ENCODE measurements at regions not wholly inside any gene's neighbourhood (a gene's known extent, or its start where the extent isn't known, plus 50 kb on each side); places are given as distances from the start of the nearest gene placed in this dataset.
A peak's percentile ranks its signal among the peaks of the same experiment; 100 is the strongest.

DNA sequence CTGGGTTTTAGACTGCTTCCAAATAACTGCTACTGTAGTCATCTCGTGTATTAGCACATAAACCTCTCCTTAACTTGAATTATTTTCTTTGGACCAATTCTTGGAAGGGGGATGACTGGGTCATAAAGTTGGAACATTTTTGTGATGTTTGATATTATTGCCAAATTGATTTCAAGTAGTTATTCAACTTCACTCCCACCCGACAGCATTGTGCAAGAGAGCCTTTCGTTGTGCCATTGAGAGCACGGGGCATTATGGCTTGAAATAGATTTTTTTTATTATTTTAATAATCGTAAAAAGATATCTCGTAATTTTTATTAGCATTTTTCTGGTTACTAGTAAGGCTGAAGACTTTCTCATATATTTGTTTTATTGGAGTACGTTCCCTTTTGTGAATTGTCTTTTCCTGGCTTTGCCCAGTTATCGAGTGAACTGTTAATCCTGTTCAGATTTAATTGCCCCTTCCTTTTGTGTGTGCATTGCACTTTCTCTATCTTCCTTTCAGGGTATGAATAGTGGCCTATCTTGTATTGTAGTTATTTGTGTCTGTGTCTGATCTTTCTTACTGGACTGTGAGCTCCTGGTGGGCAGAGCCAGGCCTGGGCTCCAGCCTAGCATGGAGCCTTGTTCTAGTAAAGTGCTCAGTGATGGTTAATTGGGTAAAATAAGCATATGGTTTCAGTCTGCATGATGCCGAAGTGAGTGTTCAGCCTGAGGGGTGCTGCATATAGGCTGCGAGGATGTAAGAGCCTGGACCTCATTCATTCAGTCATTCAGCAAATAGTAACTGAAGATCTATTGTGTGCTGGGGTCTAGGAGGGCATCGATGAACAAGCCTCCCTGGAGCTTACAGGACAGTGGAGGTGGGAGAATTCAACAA is 93.5 kb upstream of the SHB start:
- H3K4me1 ChIP-seq (ENCODE audit: insufficient read depth, insufficient read length), result no peaks in the 10 kb centered on the region
- no peak overlapping the region for H3K4me3 ChIP-seq (ENCODE audit: insufficient read length, low read depth)
- H3K9ac ChIP-seq (ENCODE audit: insufficient read length, low read depth), result no peak overlapping the region
- TF ChIP-seq SUZ12 (IDR thresholded peaks at IDR 0.05; ENCODE audit: extremely low read depth, insufficient read depth, insufficient read length) (no peak), ZNF274 (IDR thresholded peaks at IDR 0.05; ENCODE audit: low read depth, low read length) (no peak), YY1 (IDR thresholded peaks at IDR 0.05; ENCODE audit: insufficient read depth, insufficient read length) (no peak)
- no peaks in the 10 kb centered on the region for H3K36me3 ChIP-seq (ENCODE audit: insufficient read depth, insufficient read length, low read length)
- DNase-seq (ENCODE audit: low read depth, low spot score), result no peak
- H3K27me3 ChIP-seq (ENCODE audit: insufficient read depth, insufficient read length), result peaks cover 20% of the 10 kb centered on the region
- no peaks in the 10 kb centered on the region for H3K9me3 ChIP-seq (ENCODE audit: insufficient read depth, low read length)

DNA sequence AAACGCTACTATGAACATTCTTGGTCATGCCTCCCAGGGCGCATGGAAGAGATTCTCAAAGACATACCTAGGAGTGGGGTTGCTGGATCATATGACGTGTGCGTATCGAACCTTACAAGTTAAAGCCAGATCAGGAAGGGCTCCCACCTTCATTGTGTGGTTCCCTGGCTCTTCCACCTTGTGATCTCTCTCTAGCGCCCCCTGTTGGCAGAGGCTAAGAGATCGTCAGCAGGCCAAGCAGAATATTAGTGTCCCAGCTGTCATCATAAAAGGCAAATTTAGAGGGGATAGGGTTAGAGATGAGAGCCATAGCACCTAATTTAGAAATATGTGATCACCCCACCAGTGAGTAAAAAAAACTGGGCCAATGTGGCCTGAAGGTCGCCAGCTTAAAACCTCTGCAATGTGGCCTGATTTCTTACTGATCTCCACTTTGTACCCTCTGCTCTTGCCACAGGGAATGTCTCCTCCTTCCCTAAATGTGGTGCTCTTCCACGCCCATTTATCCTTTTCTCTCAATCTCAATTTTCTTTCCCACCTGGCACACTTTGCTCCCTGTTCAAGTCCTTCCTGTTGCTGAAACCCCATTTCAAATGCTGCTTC is 91.7 kb upstream of the SHB start:
- TF ChIP-seq SUZ12 (IDR thresholded peaks at IDR 0.05; ENCODE audit: extremely low read depth, insufficient read depth, insufficient read length) (no peak), ZNF274 (IDR thresholded peaks at IDR 0.05; ENCODE audit: low read depth, low read length) (no peak), YY1 (IDR thresholded peaks at IDR 0.05; ENCODE audit: insufficient read depth, insufficient read length) (no peak)
- no peaks in the 10 kb centered on the region for H3K4me1 ChIP-seq (ENCODE audit: insufficient read depth, insufficient read length)
- DNase-seq (ENCODE audit: low read depth, low spot score), result peak; percentile 63
- H3K9me3 ChIP-seq (ENCODE audit: insufficient read depth, low read length), result no peaks in the 10 kb centered on the region
- H3K27me3 ChIP-seq (ENCODE audit: insufficient read depth, insufficient read length), result peaks cover 10% of the 10 kb centered on the region
- H3K9ac ChIP-seq (ENCODE audit: insufficient read length, low read depth), result no peak overlapping the region
- H3K4me3 ChIP-seq (ENCODE audit: insufficient read length, low read depth), result no peak overlapping the region
- H3K36me3 ChIP-seq (ENCODE audit: insufficient read depth, insufficient read length, low read length), result no peaks in the 10 kb centered on the region

DNA sequence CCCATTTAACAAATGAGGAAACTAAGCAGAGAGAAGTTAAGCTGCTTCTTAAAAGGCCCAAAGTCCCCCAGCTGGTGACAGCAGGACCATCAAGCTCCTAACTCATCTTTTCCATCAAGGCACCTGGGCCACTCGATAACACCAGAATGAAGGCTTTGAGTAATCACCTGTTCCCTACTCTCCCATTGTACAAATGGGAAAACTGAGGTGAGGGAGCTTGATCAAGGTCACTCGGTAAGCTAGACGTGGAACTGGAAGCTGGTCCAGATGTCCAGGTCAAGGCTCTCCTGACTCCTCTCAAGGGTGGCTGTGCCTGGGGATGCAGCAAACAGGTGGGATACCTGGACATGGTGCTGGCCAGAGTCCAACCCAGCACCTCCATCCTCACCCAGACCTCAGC is 90.6 kb upstream of the SHB start:
- H3K36me3 ChIP-seq (ENCODE audit: insufficient read depth, insufficient read length, low read length), result no peaks in the 10 kb centered on the region
- H3K27me3 ChIP-seq (ENCODE audit: insufficient read depth, insufficient read length), result peaks cover 7% of the 10 kb centered on the region
- no peak overlapping the region for H3K9ac ChIP-seq (ENCODE audit: insufficient read length, low read depth)
- no peak for DNase-seq (ENCODE audit: low read depth, low spot score)
- TF ChIP-seq ZNF274 (IDR thresholded peaks at IDR 0.05; ENCODE audit: low read depth, low read length) (no peak), SUZ12 (IDR thresholded peaks at IDR 0.05; ENCODE audit: extremely low read depth, insufficient read depth, insufficient read length) (no peak), YY1 (IDR thresholded peaks at IDR 0.05; ENCODE audit: insufficient read depth, insufficient read length) (no peak)
- H3K4me3 ChIP-seq (ENCODE audit: insufficient read length, low read depth), result no peak overlapping the region
- peaks cover 3% of the 10 kb centered on the region for H3K4me1 ChIP-seq (ENCODE audit: insufficient read depth, insufficient read length)
- no peaks in the 10 kb centered on the region for H3K9me3 ChIP-seq (ENCODE audit: insufficient read depth, low read length)

DNA sequence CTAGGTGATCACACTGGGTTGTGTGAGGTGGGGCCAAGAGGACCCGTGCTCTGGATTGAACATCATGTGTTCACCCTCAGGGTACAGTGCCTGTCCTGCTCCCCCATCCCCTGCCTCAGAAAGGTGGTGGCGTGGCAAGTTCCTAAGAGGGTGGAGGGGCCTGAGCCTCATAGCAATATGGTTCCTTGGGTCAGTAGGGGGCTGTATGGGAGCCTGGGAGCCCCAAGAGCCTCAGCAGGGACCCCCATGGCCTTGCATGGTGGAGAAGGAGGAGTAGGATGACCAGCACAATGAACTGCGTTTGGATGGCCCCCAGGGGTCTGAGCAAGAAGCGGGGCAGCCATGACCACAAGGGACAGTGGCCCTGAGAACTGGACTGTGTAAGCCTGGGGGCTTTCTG is 89.6 kb upstream of the SHB start:
- H3K27me3 ChIP-seq (ENCODE audit: insufficient read depth, insufficient read length), result peaks cover 7% of the 10 kb centered on the region
- H3K9me3 ChIP-seq (ENCODE audit: insufficient read depth, low read length), result no peaks in the 10 kb centered on the region
- no peak overlapping the region for H3K9ac ChIP-seq (ENCODE audit: insufficient read length, low read depth)
- H3K36me3 ChIP-seq (ENCODE audit: insufficient read depth, insufficient read length, low read length), result no peaks in the 10 kb centered on the region
- no peak for TF ChIP-seq SUZ12 (IDR thresholded peaks at IDR 0.05; ENCODE audit: extremely low read depth, insufficient read depth, insufficient read length)
- TF ChIP-seq YY1 (IDR thresholded peaks at IDR 0.05; ENCODE audit: insufficient read depth, insufficient read length), result no peak
- no peak for TF ChIP-seq ZNF274 (IDR thresholded peaks at IDR 0.05; ENCODE audit: low read depth, low read length)
- no peak for DNase-seq (ENCODE audit: low read depth, low spot score)
- peaks cover 6% of the 10 kb centered on the region for H3K4me1 ChIP-seq (ENCODE audit: insufficient read depth, insufficient read length)
- H3K4me3 ChIP-seq (ENCODE audit: insufficient read length, low read depth), result no peak overlapping the region

DNA sequence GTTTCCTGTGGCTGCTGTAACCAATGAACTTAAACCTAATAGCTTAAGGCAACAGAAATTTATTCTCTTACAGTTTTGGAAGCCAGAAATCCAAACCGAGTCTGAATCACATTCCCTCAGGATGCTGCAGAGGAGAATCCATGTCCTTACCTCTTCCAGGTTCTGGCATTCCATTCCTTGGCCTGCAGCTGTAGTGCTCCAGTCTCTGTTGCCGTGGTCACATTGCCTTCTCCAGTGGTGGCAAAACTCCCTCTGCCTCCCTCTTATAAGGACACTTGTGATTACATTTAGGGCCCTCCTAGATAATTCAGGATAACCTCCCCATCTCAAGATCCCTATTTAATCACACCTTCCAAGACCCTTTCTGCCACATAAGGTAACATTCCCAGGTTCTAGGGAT is 88.7 kb upstream of the SHB start:
- Histone ChIP-seq H3K4me3 (ENCODE audit: insufficient read length, low read depth) (no peak overlapping the region), H3K9me3 (ENCODE audit: insufficient read depth, low read length) (no peaks in the 10 kb centered on the region), H3K9ac (ENCODE audit: insufficient read length, low read depth) (no peak overlapping the region), H3K36me3 (ENCODE audit: insufficient read depth, insufficient read length, low read length) (no peaks in the 10 kb centered on the region), H3K27me3 (ENCODE audit: insufficient read depth, insufficient read length) (peaks cover 5% of the 10 kb centered on the region), H3K4me1 (ENCODE audit: insufficient read depth, insufficient read length) (peaks cover 6% of the 10 kb centered on the region)
- DNase-seq (ENCODE audit: low read depth, low spot score), result no peak
- TF ChIP-seq SUZ12 (IDR thresholded peaks at IDR 0.05; ENCODE audit: extremely low read depth, insufficient read depth, insufficient read length), result no peak
- no peak for TF ChIP-seq ZNF274 (IDR thresholded peaks at IDR 0.05; ENCODE audit: low read depth, low read length)
- TF ChIP-seq YY1 (IDR thresholded peaks at IDR 0.05; ENCODE audit: insufficient read depth, insufficient read length), result no peak

DNA sequence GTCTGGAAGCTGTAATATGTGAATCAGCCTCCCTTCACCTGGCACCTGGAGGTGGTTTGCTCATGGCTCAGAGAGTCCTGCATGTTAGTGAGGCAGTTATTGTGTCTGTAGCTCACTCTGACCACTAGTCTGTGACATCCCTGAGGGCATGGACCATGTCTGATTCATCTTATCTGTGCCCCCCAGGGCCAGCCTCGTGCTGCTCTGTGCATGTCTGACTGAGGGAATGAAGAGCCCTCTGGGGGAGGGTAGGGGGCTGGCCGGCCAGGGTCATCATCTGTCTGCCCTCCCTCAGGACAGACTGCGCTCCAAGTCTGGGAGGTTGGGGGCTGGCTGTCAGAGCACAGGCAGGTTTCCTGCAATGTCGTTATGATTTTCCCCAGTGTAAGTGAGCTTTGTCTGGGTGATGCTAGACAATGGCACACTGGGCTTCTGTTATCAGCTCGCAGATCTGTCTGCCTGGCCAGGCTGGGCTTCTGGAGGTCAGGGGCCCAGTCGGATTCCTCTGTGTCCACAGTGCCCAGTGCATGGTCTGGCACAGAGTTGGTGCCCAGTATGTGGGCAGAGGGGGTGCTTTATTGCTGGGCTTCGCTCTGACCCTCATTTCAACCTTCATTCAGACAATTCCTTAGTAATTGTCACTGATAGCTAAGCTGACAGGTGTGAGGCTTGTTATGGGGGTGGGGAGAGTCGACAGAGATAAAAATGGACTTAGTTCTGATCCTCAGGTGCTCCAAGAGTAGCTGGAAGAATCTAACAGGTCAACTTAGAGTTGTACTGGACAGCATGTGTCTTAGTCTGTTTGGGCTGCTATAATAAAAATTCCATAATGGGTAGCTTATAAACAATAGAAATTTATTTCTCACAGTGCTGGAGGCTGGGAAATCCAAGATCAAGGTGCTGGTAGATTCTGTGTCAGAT is 85.7 kb upstream of the SHB start:
- H3K9me3 ChIP-seq (ENCODE audit: insufficient read depth, low read length), result no peaks in the 10 kb centered on the region
- H3K4me1 ChIP-seq (ENCODE audit: insufficient read depth, insufficient read length), result peaks cover 6% of the 10 kb centered on the region
- H3K9ac ChIP-seq (ENCODE audit: insufficient read length, low read depth), result no peak overlapping the region
- DNase-seq (ENCODE audit: low read depth, low spot score), result no peak
- no peak overlapping the region for H3K4me3 ChIP-seq (ENCODE audit: insufficient read length, low read depth)
- no peaks in the 10 kb centered on the region for H3K36me3 ChIP-seq (ENCODE audit: insufficient read depth, insufficient read length, low read length)
- peaks cover 16% of the 10 kb centered on the region for H3K27me3 ChIP-seq (ENCODE audit: insufficient read depth, insufficient read length)
- TF ChIP-seq SUZ12 (IDR thresholded peaks at IDR 0.05; ENCODE audit: extremely low read depth, insufficient read depth, insufficient read length) (no peak), ZNF274 (IDR thresholded peaks at IDR 0.05; ENCODE audit: low read depth, low read length) (no peak), YY1 (IDR thresholded peaks at IDR 0.05; ENCODE audit: insufficient read depth, insufficient read length) (no peak)
